OCI-LY7 (cell line): ENCODE measurements at regions not wholly inside any gene's neighbourhood (a gene's known extent, or its start where the extent isn't known, plus 50 kb on each side); places are given as distances from the start of the nearest gene placed in this dataset.

Source experiments
- CTCF ChIP-seq: fragments of 200-600 bp; sonication (generic); conservative IDR thresholded peaks from 2 replicates; pipeline ENCODE4 v1.5.1; 2014; ENCODE audit warnings: mild to moderate bottlenecking, antibody characterized with exemption, low read length, moderate library complexity, mixed read lengths
- EZH2phosphoT487 ChIP-seq: fragments of 200-600 bp; sonication (generic); IDR thresholded peaks from 2 replicates; pipeline ENCODE4 v1.6.1; 2018; ENCODE audit warnings: low read depth, borderline replicate concordance, mild to moderate bottlenecking, mixed run types, antibody characterized with exemption, low read length, moderate library complexity, mixed read lengths

- TF ChIP-seq CTCF (no peak), EZH2phosphoT487 (no peak)
Observed at GRCh38 chr17:13953841-13954240, 115.5 kb upstream of the COX10 start.
